Heart right ventricle (tissue), 16 donors: ENCODE measurements at regions not wholly inside any gene's neighbourhood (a gene's known extent, or its start where the extent isn't known, plus 50 kb on each side); places are given as distances from the start of the nearest gene placed in this dataset.
"Not testable (repeated sequence)": the region's sequence is repeated elsewhere in the genome, so short reads cannot be mapped to it uniquely, and the experiment has no call there.

ENCODE experiments used
- ATAC-seq, 8 donors: fragments of 200-7000 bp; cut with Tn5 transposase; one replicate each; pipeline ENCODE4 v1.9.1; 2020; ENCODE audit warnings: mild to moderate bottlenecking in 8 of 8, moderate library complexity in 8 of 8, moderate number of reproducible peaks in 1 of 8
- DNase-seq, 2 donors: peaks; one replicate each; pipeline ENCODE4 v3.0.0-alpha.2; 2020
- H3K27ac ChIP-seq, 10 donors: fragments of 200-600 bp; sonication (generic) in 2 of 10; one replicate each; pipeline versions ENCODE4 v1.5.0 to v1.8.0; 2020 to 2022; ENCODE audit warnings: mild to moderate bottlenecking in 3 of 10
- H3K27me3 ChIP-seq, 7 donors: fragments of 200-600 bp; one replicate each; pipeline ENCODE4 v1.8.0; 2021 to 2022; ENCODE audit warnings: mild to moderate bottlenecking in 2 of 7
- H3K36me3 ChIP-seq, 9 donors: fragments of 200-600 bp; sonication (generic) in 1 of 9; one replicate each; pipeline versions ENCODE4 v1.5.0 to v1.8.0; 2020 to 2022; ENCODE audit warnings: mild to moderate bottlenecking in 2 of 9
- H3K4me1 ChIP-seq, 9 donors: fragments of 200-600 bp; sonication (generic) in 1 of 9; one replicate each; pipeline versions ENCODE4 v1.5.0 to v1.8.0; 2020 to 2022; ENCODE audit warnings: mild to moderate bottlenecking in 4 of 9
- H3K4me3 ChIP-seq, 10 donors: fragments of 200-600 bp; sonication (generic) in 2 of 10; one replicate each; pipeline versions ENCODE4 v1.5.0 to v1.8.0; 2020 to 2022; ENCODE audit warnings: mild to moderate bottlenecking in 7 of 10, moderate library complexity in 2 of 10
- H3K9me3 ChIP-seq, 11 donors: fragments of 200-600 bp in 10 of 11; sonication (generic) in 2 of 11; one replicate each; pipeline versions ENCODE4 v1.5.0 to v1.8.0; 2013 to 2022; ENCODE audit warnings: mild to moderate bottlenecking in 2 of 11, control low read depth in 1 of 11, moderate library complexity in 1 of 11
- CTCF ChIP-seq, 9 donors: fragments of 200-600 bp; sonication (generic) in 2 of 9; IDR thresholded peaks; one replicate each; pipeline versions ENCODE4 v1.5.0 to v1.8.0; 2021 to 2022; ENCODE audit warnings: antibody characterized with exemption in 9 of 9, mild to moderate bottlenecking in 5 of 9, moderate library complexity in 1 of 9
- WGBS, 2 donors: extraction: QIAGEN DNeasy Blood & Tissue Kit; methylation state at CpG; one replicate each; pipeline ENCODE4 v1.1.7; 2013; ENCODE audit warnings: inconsistent platforms in 1 of 2; 5-methylcytosine and 5-hydroxymethylcytosine counted together
- intact Hi-C, 10 donors: fragments of 100-400 bp; cut with DNase I; formaldehyde crosslinking; loops; one replicate each; pipeline versions ENCODE4 v1.11.1 to v1.14.2; 2022
- donor health status: Arrhythmogenic right ventricular cardiomyopathy.
- donor health status: ischemic (EF 13 %, LVEDD 7.1; RV severe dilation, severe dysfunction).
- donor health status: healthy with polysubstance abuse.
- donor health status: DM: no; HTN: yes; CAD: no.
- donor health status: DM: no; HTN: no; CAD: no.
- donor health status: ischemic (EF 25% LVEDD 6.9; RV normal size, moderate dysfunction).
- donor health status: ischemic (EF 25% LVEDD 5.7; RV mildly dilated, moderate dysfunction).
- donor health status: healthy.
- donor health status: DM: yes; HTN: yes; CAD: no.
- donor health status: Ischemic cardiomyopathy.
- donor health status: ischemic (EF 35%, LVEDD 5.7; RV mildly dilated, moderate dysfunction).
- donor health status: nonischemic (EF 11% LVEDD 7.7; RV severe dilation, severe dysfunction).
- donor health status: DM: yes; HTN: yes; CAD: no.
- donor health status: PGD.
- donor health status: ischemic (EF 29% LVEDD 5.4; RV normal size, mild dysfunction).
- donor health status: nonischemic (EF 23%, LVEDD 6.1; RV moderate dilation, normal function).

GRCh38 chr2:111453308-111453707 lies 332.6 kb downstream of the BCL2L11 start:
- H3K36me3 ChIP-seq, DNase-seq, H3K27ac ChIP-seq, H3K4me3 ChIP-seq, intact Hi-C loops, H3K27me3 ChIP-seq, H3K9me3 ChIP-seq: not testable (repeated sequence)
- peaks cover 0 to 17% (median 0%) of the 10 kb centered on the region in 9 donors for H3K4me1 ChIP-seq
- WGBS, 2 donors = 67% methylated on average over 1 of the region's 2 CpGs; no CpG with 5 or more reads in 1 of the 2 donors
- ATAC-seq = peak in 6 of 8 donors; percentile 11 to 61 (median 17)

- no CpG with 5 or more reads among the region's 2 CpGs for WGBS, 2 donors
- DNase-seq, H3K4me3 ChIP-seq, intact Hi-C loops, H3K36me3 ChIP-seq, H3K9me3 ChIP-seq, H3K27me3 ChIP-seq, H3K27ac ChIP-seq: not testable (repeated sequence)
- peak in 5 of 8 donors; percentile 20 to 55 (median 23) for ATAC-seq
- peaks cover 0 to 17% (median 0%) of the 10 kb centered on the region in 9 donors for H3K4me1 ChIP-seq
Measured at GRCh38 chr2:111453816-111454215, 333.1 kb downstream of the BCL2L11 start.

GRCh38 chr2:111454404-111454803 lies 333.7 kb downstream of the BCL2L11 start:
- H3K36me3 ChIP-seq, H3K27me3 ChIP-seq, H3K4me3 ChIP-seq, intact Hi-C loops, DNase-seq, H3K9me3 ChIP-seq, H3K27ac ChIP-seq: not testable (repeated sequence)
- H3K4me1 ChIP-seq = peaks cover 0 to 17% (median 0%) of the 10 kb centered on the region in 9 donors
- peak; percentile 92 to 97 (median 95) for ATAC-seq
- WGBS, 2 donors = 40% methylated on average over 1 of the region's 1 CpG; no CpG with 5 or more reads in 1 of the 2 donors
- peak in 6 of 9 donors; percentile 19 to 50 (median 40) for TF ChIP-seq CTCF (IDR thresholded peaks at IDR 0.05)

- Histone ChIP-seq H3K4me1 (peaks cover 0 to 17% (median 0%) of the 10 kb centered on the region in 9 donors), H3K27ac (peak overlapping the region in 2 of 10 donors; percentile 22 to 69)
- intact Hi-C loops, H3K27me3 ChIP-seq, DNase-seq, ATAC-seq, H3K9me3 ChIP-seq, H3K4me3 ChIP-seq, H3K36me3 ChIP-seq: not testable (repeated sequence)
- 89 to 93% methylated on average over 9 of the region's 9 CpGs for WGBS, 2 donors
Measured at GRCh38 chr2:111455016-111456015, 334.6 kb downstream of the BCL2L11 start.

- H3K4me3 ChIP-seq, H3K27ac ChIP-seq, H3K9me3 ChIP-seq, H3K36me3 ChIP-seq, DNase-seq, ATAC-seq, intact Hi-C loops, H3K27me3 ChIP-seq: not testable (repeated sequence)
- 77 to 89% methylated on average over 2 of the region's 5 CpGs for WGBS, 2 donors
- H3K4me1 ChIP-seq = peaks cover 0 to 17% (median 0%) of the 10 kb centered on the region in 9 donors
Measured at GRCh38 chr2:111457191-111457590, 336.5 kb downstream of the BCL2L11 start.

- H3K4me1 ChIP-seq, ATAC-seq, H3K4me3 ChIP-seq, DNase-seq, H3K9me3 ChIP-seq, H3K27me3 ChIP-seq, intact Hi-C loops, H3K36me3 ChIP-seq, H3K27ac ChIP-seq: not testable (repeated sequence)
- 94 to 95% methylated on average over 5 of the region's 5 CpGs for WGBS, 2 donors
Measured at GRCh38 chr2:111460901-111461300, 340.2 kb downstream of the BCL2L11 start.

GRCh38 chr2:111461831-111462230 lies 341.1 kb downstream of the BCL2L11 start:
- H3K27me3 ChIP-seq, H3K27ac ChIP-seq, H3K36me3 ChIP-seq, H3K9me3 ChIP-seq, DNase-seq, ATAC-seq, intact Hi-C loops, H3K4me3 ChIP-seq: not testable (repeated sequence)
- peaks cover 0 to 13% (median 0%) of the 10 kb centered on the region in 9 donors for H3K4me1 ChIP-seq
- WGBS, 2 donors = 98 to 100% methylated on average over 1 of the region's 1 CpG

- H3K27ac ChIP-seq, H3K9me3 ChIP-seq, intact Hi-C loops, H3K27me3 ChIP-seq, DNase-seq, H3K4me3 ChIP-seq, H3K36me3 ChIP-seq, ATAC-seq: not testable (repeated sequence)
- WGBS, 2 donors = 82 to 97% methylated on average over 2 of the region's 2 CpGs
- H3K4me1 ChIP-seq = peaks cover 0 to 18% (median 0%) of the 10 kb centered on the region in 9 donors
Measured at GRCh38 chr2:111462572-111462971, 341.9 kb downstream of the BCL2L11 start.

- DNase-seq, H3K27me3 ChIP-seq, intact Hi-C loops, H3K9me3 ChIP-seq, H3K36me3 ChIP-seq: not testable (repeated sequence)
- Histone ChIP-seq H3K4me3 (peak overlapping the region in 2 of 10 donors; percentile 15 to 22), H3K4me1 (peaks cover 0 to 18% (median 0%) of the 10 kb centered on the region in 9 donors), H3K27ac (peak overlapping the region in 2 of 10 donors; percentile 13 to 62)
- ATAC-seq = peak in 5 of 8 donors; percentile 3 to 52 (median 25)
- 91 to 95% methylated on average over 10 to 11 of the region's 13 CpGs for WGBS, 2 donors
Measured at GRCh38 chr2:111463238-111463848, 342.6 kb downstream of the BCL2L11 start.

GRCh38 chr2:111463956-111464355 lies 343.2 kb downstream of the BCL2L11 start:
- Histone ChIP-seq H3K4me1 (peaks cover 0 to 18% (median 0%) of the 10 kb centered on the region in 9 donors), H3K27ac (peak overlapping the region in 1 of 10 donors; percentile 62), H3K4me3 (peak overlapping the region in 2 of 10 donors; percentile 15 to 22)
- WGBS, 2 donors = no CpG with 5 or more reads among the region's 10 CpGs
- H3K27me3 ChIP-seq, intact Hi-C loops, DNase-seq, H3K36me3 ChIP-seq, H3K9me3 ChIP-seq: not testable (repeated sequence)
- peak; percentile 88 to 96 (median 93) for ATAC-seq
